ENCODE measurements at regions not wholly inside any gene's neighbourhood (a gene's known extent, or its start where the extent isn't known, plus 50 kb on each side); places are given as distances from the start of the nearest gene placed in this dataset.

- TF ChIP-seq EZH2 (IDR thresholded peaks at IDR 0.05; ENCODE audit: insufficient read depth, poor library complexity, severe bottlenecking) (no peak), EZH2phosphoT487 (IDR thresholded peaks at IDR 0.05; ENCODE audit: insufficient read depth, low read depth) (no peak)
Observed at GRCh38 chr3:15875016-15875689, 77.4 kb upstream of the ANKRD28 start.

All from GM23248 (cell line).